GM18951 (cell line): ENCODE measurements at regions not wholly inside any gene's neighbourhood (a gene's known extent, or its start where the extent isn't known, plus 50 kb on each side); places are given as distances from the start of the nearest gene placed in this dataset.

Source experiments
- POLR2A ChIP-seq: IDR thresholded peaks from 4 replicates; pipeline ENCODE4 v1.6.1; 2011; ENCODE audit warnings: mild to moderate bottlenecking; ENCODE audit not compliant: insufficient read length, insufficient read depth; ENCODE audit errors: extremely low read depth
- in situ Hi-C: fragments of 300-500 bp; cut with MboI; formaldehyde crosslinking; loops from one replicate; pipeline ENCODE4 v1.12.0; 2022; ENCODE audit warnings: low sequenced_read_pairs, mixed read lengths, inconsistent platforms; ENCODE audit not compliant: unreplicated experiment

DNA sequence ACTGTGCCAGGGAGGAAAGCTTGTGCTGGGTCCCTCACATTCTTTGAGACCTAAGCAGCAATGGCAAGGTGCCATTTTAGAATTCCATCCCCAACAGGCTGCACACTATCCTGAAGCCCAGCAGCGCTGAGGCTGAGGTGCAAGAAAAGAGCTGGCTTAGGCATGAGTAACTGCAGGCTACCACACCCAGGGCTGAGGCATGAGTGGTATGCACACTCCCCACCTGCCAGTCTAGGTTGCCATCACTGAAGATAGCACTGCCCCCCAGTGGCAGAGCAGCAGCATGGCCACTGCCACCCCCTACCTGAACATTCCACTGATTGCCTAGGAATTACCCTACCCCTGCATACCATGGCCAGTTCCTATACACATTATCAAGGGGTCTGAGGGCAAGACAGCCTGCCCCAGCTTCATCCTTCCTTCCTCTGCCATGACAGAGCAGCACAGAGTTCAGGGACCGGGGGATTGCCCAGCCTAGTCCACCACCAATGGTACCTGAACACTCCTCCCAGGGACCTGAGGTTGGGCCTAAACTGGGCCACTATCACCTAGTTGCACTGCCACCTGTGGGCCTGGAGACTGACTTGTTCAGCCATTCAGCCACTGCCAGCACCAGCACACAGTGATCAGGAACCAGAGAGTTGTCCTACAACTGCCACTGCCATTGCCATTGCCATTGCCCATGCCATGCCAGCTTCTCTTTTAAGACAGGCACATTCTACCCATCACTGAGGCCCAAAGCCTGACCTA is 129.8 kb downstream of the SATB1 start:
- in situ Hi-C loops, result no loop called here
- TF ChIP-seq POLR2A, result no peak

DNA sequence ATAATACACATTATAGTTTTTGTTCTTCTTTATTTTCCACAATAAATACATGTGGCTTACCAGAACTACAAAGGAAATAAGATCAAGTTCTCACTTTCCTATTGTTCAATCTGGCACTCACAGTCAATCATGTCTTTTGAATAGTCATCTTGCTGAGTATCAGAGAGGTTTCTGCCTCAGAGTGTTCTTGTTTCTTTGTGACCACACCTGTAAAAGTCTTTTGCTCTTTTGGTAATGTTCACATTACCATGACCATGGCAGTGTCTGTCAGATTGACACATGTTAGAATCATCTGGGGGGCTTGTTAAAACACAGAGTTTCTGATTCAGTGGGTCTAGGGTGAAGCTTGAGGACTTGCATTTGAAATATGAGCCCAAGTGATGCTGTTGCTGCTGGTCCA is 135.0 kb downstream of the SATB1 start:
- in situ Hi-C loops, result no loop called here
- no peak for TF ChIP-seq POLR2A

DNA sequence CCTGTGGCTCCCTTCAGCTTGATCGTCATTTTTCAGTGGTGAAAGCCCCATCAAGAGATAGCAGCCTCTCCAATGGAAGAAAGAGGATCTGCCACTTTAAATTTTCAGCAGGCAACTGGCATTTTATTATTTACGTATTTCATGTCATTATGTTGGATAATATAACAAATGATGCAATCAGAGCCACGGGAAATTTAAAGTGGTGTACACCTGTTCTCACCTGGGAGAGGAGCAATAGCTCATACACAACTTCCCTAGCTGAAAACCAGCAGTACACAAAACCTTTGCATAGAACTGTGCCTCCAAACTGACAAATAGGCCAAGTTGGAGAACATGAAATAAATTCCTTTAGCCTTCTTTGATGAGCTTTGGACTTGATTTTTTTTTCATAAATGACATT is 136.9 kb downstream of the SATB1 start:
- no peak for TF ChIP-seq POLR2A
- in situ Hi-C loops, result no loop called here

DNA sequence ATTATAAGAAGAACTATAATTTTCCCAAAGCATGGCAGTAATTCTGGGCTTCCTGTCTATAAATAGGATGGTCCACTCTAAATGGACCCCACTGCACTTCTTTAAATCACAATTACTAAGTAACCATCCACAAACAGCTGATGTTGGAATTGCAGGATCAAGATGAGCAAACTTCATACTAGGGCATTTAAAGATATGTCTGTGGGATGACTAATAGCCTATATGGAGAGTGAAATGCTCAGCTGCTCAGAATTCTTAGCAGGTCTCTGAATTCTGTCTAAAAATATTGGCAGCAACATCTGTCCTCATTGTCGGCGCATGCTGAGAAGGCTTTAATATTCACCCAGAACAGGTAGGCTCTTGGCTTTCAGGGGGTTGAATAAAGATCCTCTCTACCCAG is 140.4 kb downstream of the SATB1 start:
- in situ Hi-C loops, result no loop called here

DNA sequence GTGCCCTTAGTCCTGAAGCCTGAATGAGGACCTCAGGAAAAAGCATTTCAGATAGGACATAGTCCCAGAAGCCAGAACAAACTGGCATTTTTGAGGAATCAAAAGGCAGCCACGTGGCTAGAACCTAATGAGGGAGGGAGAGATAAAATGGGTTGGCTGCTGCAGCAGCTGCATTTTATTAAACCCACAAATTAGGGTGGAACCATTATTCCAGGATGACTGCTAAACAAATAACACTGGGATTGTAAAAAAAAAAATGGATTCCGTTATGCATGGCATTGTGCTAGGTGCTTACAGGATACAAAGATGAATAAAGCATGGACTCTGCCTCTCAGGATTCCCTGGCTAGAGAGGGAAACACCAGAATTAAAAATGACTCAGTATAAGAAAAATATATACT is 141.5 kb downstream of the SATB1 start:
- in situ Hi-C loops, result no loop called here
- no peak for TF ChIP-seq POLR2A

More for the DNA sequence above, 140.4 kb downstream of the SATB1 start:
- no peak for TF ChIP-seq POLR2A

DNA sequence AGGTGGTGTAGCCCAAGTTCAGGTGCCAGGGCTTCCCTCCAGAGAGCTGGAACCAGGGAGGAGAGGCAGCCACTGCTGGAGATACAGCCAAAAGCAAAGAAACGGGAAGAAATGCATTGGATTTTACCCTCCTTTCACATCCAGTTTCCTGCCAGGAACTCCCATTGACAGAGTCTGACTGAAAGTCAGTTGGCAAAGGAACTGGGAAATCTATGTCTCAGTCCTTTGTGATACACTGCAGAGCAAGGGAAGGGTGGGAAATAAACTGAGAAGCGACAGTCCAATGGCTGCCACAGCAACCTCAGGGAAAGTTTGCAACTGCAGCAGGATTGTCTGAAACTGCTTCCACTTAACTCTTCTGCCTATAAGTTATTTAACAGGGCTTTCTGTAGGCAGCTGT is 142.6 kb downstream of the SATB1 start:
- in situ Hi-C loops, result no loop called here
- no peak for TF ChIP-seq POLR2A

DNA sequence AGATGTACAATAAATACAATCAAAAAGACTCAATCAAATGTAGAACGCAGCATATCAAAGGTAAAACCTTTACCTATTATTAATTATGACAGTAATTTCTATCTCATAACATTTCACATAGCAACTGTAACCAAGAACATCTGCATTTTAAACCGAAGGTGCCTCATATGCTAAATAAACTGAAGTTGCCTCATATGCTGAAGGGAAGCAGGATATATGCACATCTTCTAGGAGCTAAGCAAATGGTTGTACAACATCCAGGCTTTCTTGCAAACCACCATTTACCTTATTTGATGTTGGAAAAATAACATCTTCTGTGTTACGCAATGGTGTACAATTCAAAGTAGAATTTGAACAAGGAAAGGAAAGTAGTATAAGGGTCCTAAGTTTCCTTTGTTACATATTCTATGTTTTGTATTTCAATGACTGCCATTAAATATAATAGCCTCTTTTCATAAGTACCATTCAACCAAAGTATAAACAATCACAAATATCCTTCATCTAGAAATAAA is 145.9 kb downstream of the SATB1 start:
- in situ Hi-C loops, result no loop called here
- no peak for TF ChIP-seq POLR2A

DNA sequence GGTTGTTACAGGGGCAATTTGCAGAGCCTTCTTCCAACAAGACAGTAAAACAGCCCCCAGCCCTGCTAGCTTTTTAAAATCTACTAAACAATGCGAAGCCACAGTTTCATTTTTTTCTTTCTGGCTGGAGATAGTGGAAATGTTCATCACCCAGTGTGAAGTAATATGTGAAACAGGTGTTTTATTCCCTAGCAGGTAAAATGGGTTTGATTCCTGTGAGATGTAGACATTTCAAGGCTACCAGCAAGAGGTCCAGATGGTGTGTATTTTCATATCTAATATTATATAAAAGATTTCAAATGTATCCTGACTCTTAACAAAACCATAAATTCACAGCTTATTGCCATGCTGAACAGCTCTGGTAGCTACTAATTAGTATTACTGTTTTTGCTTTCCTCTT is 160.3 kb downstream of the SATB1 start:
- no peak for TF ChIP-seq POLR2A
- in situ Hi-C loops, result no loop called here

DNA sequence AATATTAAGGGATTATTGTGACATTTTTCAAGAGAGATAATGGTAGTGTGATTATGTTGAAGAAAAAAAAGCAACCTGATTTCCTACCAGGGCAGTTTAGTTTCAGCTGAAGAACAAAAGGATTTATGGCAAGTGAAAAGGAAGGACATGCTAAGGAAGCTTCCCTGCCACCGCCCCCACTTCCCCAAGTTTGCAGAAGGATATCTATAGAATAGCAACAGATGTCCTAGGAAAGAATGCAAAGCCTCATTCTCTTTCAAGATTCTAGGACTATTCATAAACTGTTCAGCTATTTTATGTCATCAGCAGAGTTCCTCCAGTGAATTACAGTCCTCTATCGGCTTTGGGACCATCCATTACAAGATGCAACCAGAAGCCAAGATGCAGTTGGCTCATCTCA is 160.8 kb downstream of the SATB1 start:
- in situ Hi-C loops, result no loop called here
- TF ChIP-seq POLR2A, result no peak

DNA sequence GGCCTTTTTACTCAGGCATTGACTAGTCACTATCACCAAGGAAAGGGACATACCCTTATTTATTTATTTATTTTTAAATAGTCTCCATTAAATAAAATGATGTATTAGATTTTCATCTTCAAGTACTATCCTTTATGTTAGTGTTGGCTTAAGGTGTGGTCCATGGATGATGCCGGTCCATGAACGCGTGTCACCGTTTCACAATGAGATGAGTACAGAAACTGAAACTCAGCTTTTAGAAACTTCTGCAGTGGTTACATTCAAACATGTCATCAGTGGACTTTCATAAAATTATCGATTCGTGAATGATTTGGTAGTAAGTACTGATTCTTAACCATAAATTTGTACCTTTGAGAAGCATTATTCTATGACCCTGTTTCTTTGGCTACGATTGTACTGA is 166.6 kb downstream of the SATB1 start:
- in situ Hi-C loops, result no loop called here
- no peak for TF ChIP-seq POLR2A

DNA sequence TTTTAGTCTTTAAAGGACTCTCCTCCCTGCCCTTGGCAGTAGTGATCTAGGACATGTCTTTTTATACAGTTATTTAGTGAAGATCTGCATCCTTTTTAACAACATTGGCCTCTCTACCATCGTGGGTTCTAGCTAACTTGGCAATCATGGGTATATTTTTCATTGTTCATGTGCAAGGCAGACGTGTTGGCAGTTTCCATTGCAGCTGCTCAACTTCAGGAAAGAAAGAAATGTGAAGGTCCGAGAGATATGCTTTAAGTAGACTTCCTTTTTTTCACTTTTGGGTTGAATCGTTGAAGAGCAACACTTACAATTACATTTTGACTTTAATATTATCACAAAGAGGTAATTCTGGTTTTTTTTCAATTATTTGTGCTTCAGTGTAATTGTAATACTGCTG is 172.6 kb downstream of the SATB1 start:
- in situ Hi-C loops, result no loop called here

DNA sequence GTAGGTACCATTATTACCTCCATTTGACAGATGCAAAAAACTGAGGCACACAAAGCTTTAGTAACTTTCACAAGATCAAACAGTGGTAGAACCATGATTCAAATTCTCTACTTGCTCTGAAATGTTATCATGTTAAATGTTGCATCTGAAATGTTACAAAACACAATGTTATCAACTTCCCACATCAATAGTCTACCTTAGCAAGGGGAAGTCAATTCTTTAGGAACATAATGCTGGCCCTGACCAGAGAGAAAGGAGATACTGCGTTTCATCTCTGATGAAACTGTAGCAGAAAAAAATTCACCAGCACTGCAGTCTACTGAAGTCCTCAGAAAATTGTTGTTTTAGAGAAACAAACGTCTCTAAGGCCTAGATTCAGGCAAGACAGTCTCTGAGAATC is 174.1 kb downstream of the SATB1 start:
- in situ Hi-C loops, result no loop called here
- TF ChIP-seq POLR2A, result no peak

More for the DNA sequence above, 172.6 kb downstream of the SATB1 start:
- no peak for TF ChIP-seq POLR2A

DNA sequence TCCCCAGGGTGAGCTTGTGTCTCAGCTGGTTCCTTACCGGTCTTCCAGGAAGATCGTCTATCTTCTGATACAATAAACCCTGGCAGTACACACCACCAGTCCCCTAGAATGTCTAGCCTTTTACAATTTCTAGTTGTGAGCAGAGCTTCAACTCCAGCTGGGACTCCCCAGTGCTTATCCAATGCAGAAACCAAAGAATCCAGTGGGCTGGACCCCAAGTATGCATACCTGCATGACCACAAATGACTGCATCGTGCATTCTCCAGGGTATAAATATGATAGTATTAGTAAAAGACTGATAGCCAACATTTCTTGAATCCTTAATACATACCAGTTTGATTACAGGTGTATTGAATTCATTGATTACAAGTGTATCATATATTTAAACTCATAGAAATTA is 176.0 kb downstream of the SATB1 start:
- no peak for TF ChIP-seq POLR2A
- in situ Hi-C loops, result no loop called here

DNA sequence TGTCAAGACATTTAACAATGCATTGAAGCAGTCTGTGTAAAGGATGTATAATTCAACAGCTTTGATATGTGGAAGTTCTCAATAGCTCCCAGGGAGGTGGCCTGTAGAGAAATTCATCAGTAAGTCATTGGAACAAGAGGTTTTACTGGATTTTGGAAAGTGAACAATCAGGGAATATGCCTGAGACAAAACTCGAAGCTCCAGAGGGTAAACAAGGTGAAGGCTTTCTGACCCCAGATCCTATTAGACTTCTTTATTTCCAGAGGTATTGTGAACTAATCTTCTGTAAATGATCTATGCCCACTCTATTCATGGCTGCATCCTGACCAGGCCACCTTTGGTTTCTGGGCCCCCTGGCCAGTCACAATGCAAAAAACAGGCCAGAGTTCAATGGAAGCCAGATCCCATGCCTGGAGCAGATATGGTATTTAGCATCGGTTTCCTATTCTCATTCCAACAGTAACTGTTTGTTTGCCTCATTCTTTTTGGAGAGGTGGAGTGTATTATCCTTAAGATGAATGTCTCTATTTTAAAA is 177.3 kb downstream of the SATB1 start:
- in situ Hi-C loops, result no loop called here
- no peak for TF ChIP-seq POLR2A
